ENCODE measurements at regions not wholly inside any gene's neighbourhood (a gene's known extent, or its start where the extent isn't known, plus 50 kb on each side); places are given as distances from the start of the nearest gene placed in this dataset.

DNA sequence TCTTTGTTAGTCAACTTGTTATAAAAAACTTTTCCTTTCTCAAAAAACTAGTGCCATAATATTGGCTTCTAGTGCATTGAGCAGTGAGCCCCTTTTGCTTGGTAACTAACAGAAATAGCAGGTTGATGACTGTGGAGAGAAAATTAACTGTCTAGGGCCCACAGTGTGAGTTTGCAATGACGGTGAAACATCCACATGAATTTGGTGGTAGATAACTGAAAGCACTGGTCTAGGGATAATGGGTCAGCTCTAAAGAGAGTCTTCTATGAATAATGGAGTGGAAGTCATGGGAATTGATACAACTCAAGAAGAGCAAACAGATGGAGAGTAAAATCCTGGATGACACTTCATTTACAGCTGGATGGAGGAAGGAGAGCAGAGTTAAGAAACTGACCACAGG lies 245.4 kb downstream of the METTL4 start:
- no peak for TF ChIP-seq CTCF (IDR thresholded peaks at IDR 0.05; ENCODE audit: unreplicated experiment in 3 of 3)

DNA sequence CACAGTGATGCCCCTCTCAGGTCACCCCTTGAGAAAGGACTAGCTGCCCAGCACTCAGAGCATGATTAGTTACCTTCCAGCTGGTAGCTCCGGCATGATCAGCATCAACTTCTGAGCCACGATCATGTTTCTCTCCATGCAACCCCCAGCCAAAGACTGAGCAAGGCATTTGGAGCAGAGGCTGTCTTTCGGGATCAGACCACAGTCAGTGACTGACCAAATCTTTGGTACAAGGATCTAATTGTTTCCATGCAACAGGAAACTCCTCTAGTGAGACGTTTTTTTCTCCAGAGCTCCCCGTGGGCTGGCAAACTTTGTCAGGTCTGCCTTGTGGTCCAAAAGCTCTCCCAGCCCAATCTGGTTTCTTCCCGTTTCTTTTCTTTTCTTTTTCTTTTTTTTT lies 244.3 kb downstream of the METTL4 start:
- Mint-ChIP-seq H3K27me3 (ENCODE audit: low read depth) (peaks cover 6% of the 10 kb centered on the region), H3K9me3 (no peaks in the 10 kb centered on the region), H3K36me3 (ENCODE audit: low read depth) (no peaks in the 10 kb centered on the region), H3K27ac (no peak overlapping the region), H3K4me1 (no peaks in the 10 kb centered on the region), H3K4me3 (no peak overlapping the region)
- TF ChIP-seq CTCF (IDR thresholded peaks at IDR 0.05; ENCODE audit: unreplicated experiment in 3 of 3): no peak

More for the DNA sequence above, 245.4 kb downstream of the METTL4 start:
- Mint-ChIP-seq H3K4me3 (no peak overlapping the region), H3K9me3 (peaks cover 5% of the 10 kb centered on the region), H3K27ac (no peak overlapping the region), H3K27me3 (ENCODE audit: low read depth) (peaks cover 6% of the 10 kb centered on the region), H3K4me1 (no peaks in the 10 kb centered on the region), H3K36me3 (ENCODE audit: low read depth) (no peaks in the 10 kb centered on the region)

DNA sequence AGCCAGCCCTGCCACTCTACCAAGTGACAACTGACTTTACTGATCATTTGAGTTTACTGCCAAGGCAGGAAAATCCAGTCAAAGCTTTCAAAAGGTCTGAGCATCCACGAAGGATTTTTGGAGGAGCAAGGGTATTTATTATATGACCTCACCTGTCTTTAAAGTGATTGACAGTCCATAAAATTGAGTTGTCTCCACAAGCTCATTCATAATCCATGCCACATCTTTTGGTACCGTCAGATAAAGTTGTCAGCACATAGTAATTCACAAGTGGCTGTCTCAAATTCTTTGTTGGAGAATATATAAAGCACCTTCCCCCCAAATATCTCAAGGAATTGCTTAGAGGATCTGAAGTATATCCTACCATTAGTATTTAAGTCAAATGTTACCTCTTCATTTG lies 240.5 kb downstream of the METTL4 start:
- Mint-ChIP-seq H3K4me1 (no peaks in the 10 kb centered on the region), H3K9me3 (no peaks in the 10 kb centered on the region), H3K36me3 (ENCODE audit: low read depth) (no peaks in the 10 kb centered on the region), H3K27ac (no peak overlapping the region), H3K27me3 (ENCODE audit: low read depth) (peaks cover 6% of the 10 kb centered on the region), H3K4me3 (no peak overlapping the region)
- no peak for TF ChIP-seq CTCF (IDR thresholded peaks at IDR 0.05; ENCODE audit: unreplicated experiment in 3 of 3)

- no peak overlapping the region for H3K4me3 Mint-ChIP-seq
- H3K4me1 Mint-ChIP-seq: no peaks in the 10 kb centered on the region
- H3K36me3 Mint-ChIP-seq (ENCODE audit: low read depth): no peaks in the 10 kb centered on the region
- no peak for TF ChIP-seq CTCF (IDR thresholded peaks at IDR 0.05; ENCODE audit: unreplicated experiment in 3 of 3)
- H3K27ac Mint-ChIP-seq: no peak overlapping the region
- H3K27me3 Mint-ChIP-seq (ENCODE audit: low read depth): peaks cover 6% of the 10 kb centered on the region
- no peaks in the 10 kb centered on the region for H3K9me3 Mint-ChIP-seq
Observed at GRCh38 chr18:2331491-2331890, 239.8 kb downstream of the METTL4 start.

DNA sequence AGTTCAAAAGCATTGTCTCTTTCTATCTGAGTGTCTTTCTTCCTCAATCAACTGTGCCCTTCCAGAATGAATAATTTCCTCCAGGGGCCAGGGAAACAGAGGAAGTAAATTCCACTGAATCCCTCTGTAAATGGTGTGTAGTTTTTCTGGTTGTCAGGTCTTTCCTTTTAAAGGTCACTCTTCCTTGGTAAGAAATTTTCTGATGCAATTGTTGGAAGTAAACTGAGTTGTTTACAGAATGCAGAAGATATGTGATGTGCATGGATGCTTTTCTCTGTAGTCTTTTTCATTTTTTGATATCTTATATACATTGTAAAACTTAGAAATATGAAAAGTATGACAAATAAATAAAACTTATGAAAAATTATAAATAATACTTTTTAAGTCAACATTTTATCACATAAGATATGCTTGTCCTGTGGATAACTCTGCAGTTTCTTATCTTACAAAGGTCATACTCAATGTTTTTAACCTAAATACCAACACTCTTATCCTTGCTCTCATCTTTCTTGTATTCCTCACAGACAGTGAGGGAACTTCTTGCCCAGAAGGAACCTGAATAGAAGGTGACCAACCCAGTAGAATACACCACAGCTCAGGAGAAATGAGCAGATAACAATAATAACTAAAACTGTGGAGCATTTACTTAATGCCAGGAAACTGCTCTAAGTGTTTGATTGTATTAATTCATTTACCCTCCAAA lies 234.5 kb downstream of the METTL4 start:
- Mint-ChIP-seq H3K9me3 (peaks cover 5% of the 10 kb centered on the region), H3K36me3 (ENCODE audit: low read depth) (no peaks in the 10 kb centered on the region), H3K27ac (no peak overlapping the region), H3K27me3 (ENCODE audit: low read depth) (no peaks in the 10 kb centered on the region), H3K4me3 (no peak overlapping the region), H3K4me1 (no peaks in the 10 kb centered on the region)
- TF ChIP-seq CTCF (IDR thresholded peaks at IDR 0.05; ENCODE audit: unreplicated experiment in 3 of 3): no peak

- TF ChIP-seq CTCF (IDR thresholded peaks at IDR 0.05; ENCODE audit: unreplicated experiment in 3 of 3): peak; percentile 13 to 37 (median 31)
- Mint-ChIP-seq H3K27me3 (ENCODE audit: low read depth) (no peaks in the 10 kb centered on the region), H3K27ac (no peak overlapping the region), H3K4me3 (no peak overlapping the region), H3K36me3 (ENCODE audit: low read depth) (no peaks in the 10 kb centered on the region), H3K4me1 (no peaks in the 10 kb centered on the region), H3K9me3 (peaks cover 9% of the 10 kb centered on the region)
Observed at GRCh38 chr18:2337552-2338141, 233.7 kb downstream of the METTL4 start.

Data from nephron (organoid).